Hematopoietic multipotent progenitor cell treated with erythropoietin and hydrocortisone succinate and interleukin-3 and kit ligand, for 17 days (in vitro differentiated cells): ENCODE measurements at regions not wholly inside any gene's neighbourhood (a gene's known extent, or its start where the extent isn't known, plus 50 kb on each side); places are given as distances from the start of the nearest gene placed in this dataset.
"Not testable (repeated sequence)": the region's sequence is repeated elsewhere in the genome, so short reads cannot be mapped to it uniquely, and the experiment has no call there.

Experiments used
- DNase-seq: peaks from one replicate; pipeline ENCODE4 v3.0.0-alpha.2; 2015; ENCODE audit warnings: low spot score

GRCh38 chr12:27133022-27133590 is 50.7 kb upstream of the C12orf71 start:
- DNase-seq = no peak

- DNase-seq = no peak
Measured at GRCh38 chr12:27140478-27140969, 58.1 kb upstream of the C12orf71 start.

- DNase-seq = peak; percentile 79
Measured at GRCh38 chr12:27142101-27142721, 59.8 kb upstream of the C12orf71 start.

GRCh38 chr12:27143256-27144069 is 61.1 kb upstream of the C12orf71 start:
- DNase-seq = peak; percentile 13

GRCh38 chr12:27145725-27146124 is 63.3 kb upstream of the C12orf71 start:
- not testable (repeated sequence) for DNase-seq

GRCh38 chr12:27148373-27148772 is 66.0 kb upstream of the C12orf71 start:
- no peak for DNase-seq

- no peak for DNase-seq
Measured at GRCh38 chr12:27148791-27149190, 66.4 kb upstream of the C12orf71 start.

- DNase-seq = no peak
Measured at GRCh38 chr12:27151479-27151878, 69.1 kb upstream of the C12orf71 start.

- no peak for DNase-seq
Measured at GRCh38 chr12:27158297-27158696, 75.9 kb upstream of the C12orf71 start.

- no peak for DNase-seq
Measured at GRCh38 chr12:27161458-27162228, 79.3 kb upstream of the C12orf71 start.

- DNase-seq = no peak
Measured at GRCh38 chr12:27162229-27162537, 79.8 kb upstream of the C12orf71 start.

GRCh38 chr12:27163048-27163715 is 80.8 kb upstream of the C12orf71 start:
- DNase-seq = no peak

GRCh38 chr12:27163894-27164293 is 80.2 kb upstream of the STK38L start:
- DNase-seq = no peak

GRCh38 chr12:27164330-27165040 is 79.6 kb upstream of the STK38L start:
- no peak for DNase-seq

GRCh38 chr12:27165958-27166357 is 78.1 kb upstream of the STK38L start:
- DNase-seq = not testable (repeated sequence)

- DNase-seq = not testable (repeated sequence)
Measured at GRCh38 chr12:27171494-27171893, 72.6 kb upstream of the STK38L start.

GRCh38 chr12:27176765-27177164 is 67.3 kb upstream of the STK38L start:
- no peak for DNase-seq

GRCh38 chr12:27177706-27178105 is 66.4 kb upstream of the STK38L start:
- no peak for DNase-seq

- no peak for DNase-seq
Measured at GRCh38 chr12:27178255-27178654, 65.8 kb upstream of the STK38L start.

- no peak for DNase-seq
Measured at GRCh38 chr12:27178723-27179399, 65.2 kb upstream of the STK38L start.
